HG02840 (cell line): ENCODE measurements at regions not wholly inside any gene's neighbourhood (a gene's known extent, or its start where the extent isn't known, plus 50 kb on each side); places are given as distances from the start of the nearest gene placed in this dataset.
"Not testable (repeated sequence)": the region's sequence is repeated elsewhere in the genome, so short reads cannot be mapped to it uniquely, and the experiment has no call there.

Source experiments
- ATAC-seq: cut with Tn5 transposase; IDR thresholded peaks from one replicate; pipeline ENCODE4 v1.9.1; 2021; ENCODE audit warnings: mild to moderate bottlenecking, moderate library complexity, moderate number of reproducible peaks; ENCODE audit not compliant: unreplicated experiment, low FRiP score

- ATAC-seq, result no peak
Measured at GRCh38 chr1:185445594-185445993, 128.6 kb upstream of the IVNS1ABP start.

DNA sequence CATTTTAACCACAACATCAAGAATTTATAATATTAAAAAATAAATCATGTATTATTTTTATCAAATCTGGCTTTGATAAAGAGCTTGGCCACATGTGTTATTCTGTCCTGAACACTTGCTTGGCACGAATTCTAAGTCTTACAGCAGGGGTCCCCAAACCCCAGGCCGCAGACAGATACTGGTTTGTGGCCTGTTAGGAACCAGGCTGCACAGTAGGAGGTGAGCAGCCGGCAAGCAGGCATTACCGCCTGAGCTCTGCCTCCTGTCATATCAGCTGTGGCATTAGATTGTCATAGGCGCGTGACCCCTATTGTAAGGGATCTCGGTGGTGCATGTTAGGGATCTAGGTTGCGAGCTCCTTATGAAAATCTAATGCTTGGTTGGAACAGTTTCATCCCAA, 127.6 kb upstream of the IVNS1ABP start:
- no peak for ATAC-seq

GRCh38 chr1:185442050-185442449, 125.0 kb upstream of the IVNS1ABP start:
- no peak for ATAC-seq

GRCh38 chr1:185441605-185442004, 124.6 kb upstream of the IVNS1ABP start:
- ATAC-seq, result no peak

GRCh38 chr1:185440877-185441276, 123.8 kb upstream of the IVNS1ABP start:
- no peak for ATAC-seq

DNA sequence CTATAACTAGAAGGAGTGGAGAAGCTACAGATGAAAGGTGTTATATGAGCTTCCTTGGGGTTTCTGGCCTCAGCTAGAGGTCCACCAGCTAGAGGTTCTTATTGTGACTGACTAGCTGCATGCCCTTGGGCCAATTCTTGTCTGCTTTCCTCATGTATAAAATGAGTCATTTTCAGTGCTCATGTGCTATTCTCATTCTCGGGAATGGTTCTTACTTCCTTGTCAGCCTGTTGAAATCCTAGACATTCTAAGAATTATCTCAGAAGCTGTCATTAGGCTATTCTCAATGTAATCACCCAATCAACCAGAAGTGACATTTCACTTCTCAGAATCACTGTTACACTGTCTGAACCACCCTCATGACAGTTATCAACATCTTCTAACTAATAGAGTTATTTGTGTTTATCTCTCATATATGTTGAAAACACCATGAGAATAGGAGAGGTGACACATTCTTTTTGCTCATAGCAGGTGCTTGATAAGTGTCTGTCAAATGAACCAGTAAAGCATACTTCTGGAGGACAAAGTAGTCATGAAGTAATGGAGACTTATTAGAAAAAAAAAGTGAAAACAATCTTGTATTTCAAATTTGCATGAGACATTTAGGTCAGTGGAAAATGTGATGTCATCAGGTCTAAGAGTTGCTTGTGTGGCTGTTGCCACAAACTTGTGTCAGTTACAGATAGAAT, 122.8 kb upstream of the IVNS1ABP start:
- ATAC-seq, result peak; percentile 66

- no peak for ATAC-seq
Measured at GRCh38 chr1:185438936-185439335, 121.9 kb upstream of the IVNS1ABP start.

- ATAC-seq, result no peak
Measured at GRCh38 chr1:185435696-185436379, 118.8 kb upstream of the IVNS1ABP start.

- no peak for ATAC-seq
Measured at GRCh38 chr1:185434721-185435120, 117.7 kb upstream of the IVNS1ABP start.

- no peak for ATAC-seq
Measured at GRCh38 chr1:185433667-185434066, 116.6 kb upstream of the IVNS1ABP start.

DNA sequence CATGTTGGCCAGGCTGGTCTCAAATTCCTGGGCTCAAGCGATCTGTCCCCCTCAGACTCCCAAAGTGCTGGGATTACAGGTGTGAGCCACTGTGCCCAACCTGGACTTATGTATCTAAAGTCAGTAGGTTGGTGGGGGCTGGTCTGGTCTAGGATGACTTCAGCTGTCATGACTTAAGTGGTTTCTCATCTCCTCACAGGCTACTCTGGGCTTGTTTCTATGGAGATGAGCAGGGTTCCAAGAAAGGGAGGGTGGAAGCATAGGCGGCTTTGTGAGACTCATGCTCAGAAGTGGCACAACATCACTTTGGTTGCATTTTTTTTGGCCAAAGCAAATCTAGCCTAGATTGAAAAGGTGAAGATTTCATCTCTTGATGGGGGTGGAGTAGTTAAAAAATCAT, 115.9 kb upstream of the IVNS1ABP start:
- no peak for ATAC-seq

- ATAC-seq, result no peak
Measured at GRCh38 chr1:185431612-185432011, 114.6 kb upstream of the IVNS1ABP start.

GRCh38 chr1:185429668-185430067, 112.6 kb upstream of the IVNS1ABP start:
- not testable (repeated sequence) for ATAC-seq

- ATAC-seq, result no peak
Measured at GRCh38 chr1:185427776-185428175, 110.7 kb upstream of the IVNS1ABP start.

- no peak for ATAC-seq
Measured at GRCh38 chr1:185427264-185427663, 110.2 kb upstream of the IVNS1ABP start.

GRCh38 chr1:185426848-185427247, 109.8 kb upstream of the IVNS1ABP start:
- ATAC-seq, result no peak

DNA sequence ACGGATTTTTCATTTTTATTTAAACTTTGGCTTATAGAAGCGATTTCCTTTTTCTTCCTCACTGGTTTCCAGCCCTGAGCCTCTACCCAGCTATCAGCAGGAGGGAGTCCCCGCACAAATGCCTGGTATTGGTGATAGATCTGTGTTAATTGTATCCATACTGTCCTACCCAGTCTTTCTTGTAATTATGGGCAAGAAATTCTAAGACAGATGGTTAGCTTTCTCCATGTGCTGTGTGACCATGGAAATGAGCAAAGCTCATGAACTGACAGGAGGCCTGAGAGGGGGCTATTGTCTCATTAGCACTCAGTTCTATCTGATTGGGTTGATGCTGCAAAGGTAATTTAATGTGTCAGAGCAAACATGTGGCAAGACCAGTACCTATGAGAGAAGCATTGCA, 108.1 kb upstream of the IVNS1ABP start:
- no peak for ATAC-seq

- ATAC-seq, result no peak
Measured at GRCh38 chr1:185421485-185422107, 104.6 kb upstream of the IVNS1ABP start.

GRCh38 chr1:185420588-185421081, 103.6 kb upstream of the IVNS1ABP start:
- no peak for ATAC-seq

GRCh38 chr1:185419718-185420117, 102.7 kb upstream of the IVNS1ABP start:
- no peak for ATAC-seq

DNA sequence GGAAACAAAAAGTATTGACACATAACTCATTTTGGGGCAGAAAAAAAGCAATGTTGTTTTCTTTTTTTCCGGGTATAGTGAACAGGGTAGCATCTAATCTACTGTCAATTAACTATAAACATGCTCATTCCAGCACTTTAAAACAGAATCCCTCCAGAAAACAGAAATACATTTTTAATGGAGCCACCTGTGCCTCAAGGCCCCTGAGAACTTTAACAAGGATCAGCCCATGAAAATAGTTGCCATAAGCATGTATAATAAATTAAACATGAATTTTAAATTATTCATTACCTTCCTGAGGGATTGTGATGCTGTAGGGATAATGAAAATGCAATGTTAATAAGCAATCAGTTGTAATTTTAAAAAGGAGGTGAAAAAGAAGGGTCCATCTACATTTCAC, 101.4 kb upstream of the IVNS1ABP start:
- no peak for ATAC-seq
